ENCODE measurements at regions not wholly inside any gene's neighbourhood (a gene's known extent, or its start where the extent isn't known, plus 50 kb on each side); places are given as distances from the start of the nearest gene placed in this dataset.

DNA sequence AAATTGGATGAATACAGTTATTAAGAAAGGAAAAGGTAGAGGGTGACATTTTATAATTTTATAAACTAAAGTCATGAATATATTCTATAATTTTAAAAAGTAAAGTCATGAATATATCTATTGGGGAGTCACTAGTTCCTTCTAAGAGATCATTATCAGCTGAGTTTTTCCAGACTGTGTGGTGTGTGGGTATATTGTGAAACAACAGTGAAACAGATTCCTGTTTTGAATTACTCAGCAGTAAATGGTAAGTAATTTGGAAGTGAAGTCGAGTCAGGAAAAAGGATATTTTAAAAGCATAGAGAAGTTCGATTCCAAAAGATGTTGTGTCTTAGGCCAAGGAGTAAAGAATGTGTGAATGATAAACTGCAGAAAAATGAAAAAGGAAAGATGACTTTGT is 1018.2 kb upstream of the NXPH2 start:
- Histone ChIP-seq H3K4me3 (no peak overlapping the region), H3K9me3 (no peaks in the 10 kb centered on the region), H3K27me3 (no peaks in the 10 kb centered on the region), H3K36me3 (no peaks in the 10 kb centered on the region), H3K27ac (no peak overlapping the region), H3K4me1 (ENCODE audit: insufficient read depth) (no peaks in the 10 kb centered on the region)
- WGBS, 3 donors = 23 to 40% (median 38%) methylated on average over 2 of the region's 2 CpGs
- TF ChIP-seq EP300 (IDR thresholded peaks at IDR 0.05) = no peak
- TF ChIP-seq, protein P1, sequence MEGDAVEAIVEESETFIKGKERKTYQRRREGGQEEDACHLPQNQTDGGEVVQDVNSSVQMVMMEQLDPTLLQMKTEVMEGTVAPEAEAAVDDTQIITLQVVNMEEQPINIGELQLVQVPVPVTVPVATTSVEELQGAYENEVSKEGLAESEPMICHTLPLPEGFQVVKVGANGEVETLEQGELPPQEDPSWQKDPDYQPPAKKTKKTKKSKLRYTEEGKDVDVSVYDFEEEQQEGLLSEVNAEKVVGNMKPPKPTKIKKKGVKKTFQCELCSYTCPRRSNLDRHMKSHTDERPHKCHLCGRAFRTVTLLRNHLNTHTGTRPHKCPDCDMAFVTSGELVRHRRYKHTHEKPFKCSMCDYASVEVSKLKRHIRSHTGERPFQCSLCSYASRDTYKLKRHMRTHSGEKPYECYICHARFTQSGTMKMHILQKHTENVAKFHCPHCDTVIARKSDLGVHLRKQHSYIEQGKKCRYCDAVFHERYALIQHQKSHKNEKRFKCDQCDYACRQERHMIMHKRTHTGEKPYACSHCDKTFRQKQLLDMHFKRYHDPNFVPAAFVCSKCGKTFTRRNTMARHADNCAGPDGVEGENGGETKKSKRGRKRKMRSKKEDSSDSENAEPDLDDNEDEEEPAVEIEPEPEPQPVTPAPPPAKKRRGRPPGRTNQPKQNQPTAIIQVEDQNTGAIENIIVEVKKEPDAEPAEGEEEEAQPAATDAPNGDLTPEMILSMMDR (IDR thresholded peaks at IDR 0.05) = no peak
- no peak for TF ChIP-seq POLR2A (IDR thresholded peaks at IDR 0.05)
- DNase-seq = no peak
- intact Hi-C loops (cut with DNase I) = no loop called here

DNA sequence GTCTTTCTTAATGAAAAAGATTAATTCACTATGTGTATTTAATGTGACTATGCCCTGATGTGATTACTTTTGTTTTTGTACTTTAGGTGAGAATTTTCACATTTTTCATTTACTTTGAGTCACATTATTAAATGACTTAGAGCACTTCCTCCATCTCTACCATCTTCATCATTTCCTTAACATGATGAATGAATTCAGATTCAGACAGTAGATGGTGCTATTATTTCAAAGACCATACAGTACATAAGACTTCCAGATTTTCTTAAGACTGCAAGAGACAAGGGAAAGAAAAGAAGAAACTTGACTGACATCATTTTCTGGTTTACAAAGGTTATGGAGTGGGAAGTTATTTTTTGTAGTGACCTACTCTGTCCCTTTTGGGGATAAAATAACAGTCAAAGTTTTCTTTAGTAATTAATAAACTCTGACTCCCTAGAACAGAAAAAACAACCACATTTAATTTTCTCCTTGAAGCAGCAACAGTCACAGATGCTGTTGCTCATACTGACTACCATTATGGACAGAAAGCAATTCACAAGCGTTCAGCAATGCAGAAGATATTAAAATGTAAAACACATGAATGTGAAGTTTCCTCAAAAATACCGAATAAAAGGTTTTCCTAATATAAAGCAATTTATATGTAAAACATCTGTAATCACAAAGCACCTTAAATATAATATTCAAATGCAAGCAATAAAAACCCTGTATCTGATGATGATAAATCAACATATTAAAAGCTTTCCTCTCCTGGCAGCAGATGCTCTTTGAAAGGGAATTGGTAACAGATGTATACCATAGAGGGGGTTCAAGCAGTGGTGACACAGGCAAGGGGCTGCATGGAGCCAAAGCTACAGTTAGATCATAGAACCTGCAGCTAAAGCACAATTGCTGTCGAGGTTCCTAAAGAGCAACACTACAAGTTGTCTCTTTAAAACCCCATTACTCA is 1010.9 kb upstream of the NXPH2 start:
- TF ChIP-seq, protein P1 (IDR thresholded peaks at IDR 0.05) = no peak
- no peak for TF ChIP-seq POLR2A (IDR thresholded peaks at IDR 0.05)

DNA sequence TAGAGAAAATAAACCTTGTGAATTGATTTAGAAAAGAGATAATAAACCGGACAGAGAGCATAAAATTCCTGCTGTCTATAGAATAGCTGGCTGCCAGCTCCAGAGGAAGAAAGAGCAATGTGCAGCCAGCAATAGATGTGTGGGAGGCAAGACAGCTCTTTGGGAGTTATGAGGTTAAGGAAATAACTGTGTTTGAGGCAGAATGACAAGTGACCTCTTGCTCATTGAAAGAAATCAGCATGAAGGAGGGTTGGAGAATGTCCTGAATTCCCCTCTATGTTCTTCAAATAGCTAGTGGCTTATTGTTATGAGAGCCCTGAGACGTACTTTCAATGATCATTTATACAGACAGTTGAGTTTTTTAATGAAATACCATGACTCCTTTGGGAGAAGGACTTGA is 1009.9 kb upstream of the NXPH2 start:
- intact Hi-C loops (cut with DNase I) = no loop called here
- DNase-seq = no peak
- Histone ChIP-seq H3K9me3 (no peaks in the 10 kb centered on the region), H3K36me3 (no peaks in the 10 kb centered on the region), H3K4me1 (ENCODE audit: insufficient read depth) (no peaks in the 10 kb centered on the region), H3K4me3 (no peak overlapping the region), H3K27ac (no peak overlapping the region), H3K27me3 (no peaks in the 10 kb centered on the region)
- 8 to 17% (median 10%) methylated on average over 2 of the region's 2 CpGs for whole genome bisulfite sequencing, 3 donors
- TF ChIP-seq EP300 (IDR thresholded peaks at IDR 0.05) (no peak), POLR2A (IDR thresholded peaks at IDR 0.05) (no peak)
- TF ChIP-seq, protein P1 (IDR thresholded peaks at IDR 0.05) = no peak

More for the DNA sequence above, 1010.9 kb upstream of the NXPH2 start:
- Histone ChIP-seq H3K9me3 (no peaks in the 10 kb centered on the region), H3K27me3 (no peaks in the 10 kb centered on the region), H3K27ac (no peak overlapping the region), H3K4me1 (ENCODE audit: insufficient read depth) (no peaks in the 10 kb centered on the region), H3K4me3 (no peak overlapping the region), H3K36me3 (no peaks in the 10 kb centered on the region)
- 43 to 55% (median 54%) methylated on average over 3 of the region's 3 CpGs for WGBS, 3 donors
- intact Hi-C loops (cut with DNase I) = no loop called here
- no peak for DNase-seq

DNA sequence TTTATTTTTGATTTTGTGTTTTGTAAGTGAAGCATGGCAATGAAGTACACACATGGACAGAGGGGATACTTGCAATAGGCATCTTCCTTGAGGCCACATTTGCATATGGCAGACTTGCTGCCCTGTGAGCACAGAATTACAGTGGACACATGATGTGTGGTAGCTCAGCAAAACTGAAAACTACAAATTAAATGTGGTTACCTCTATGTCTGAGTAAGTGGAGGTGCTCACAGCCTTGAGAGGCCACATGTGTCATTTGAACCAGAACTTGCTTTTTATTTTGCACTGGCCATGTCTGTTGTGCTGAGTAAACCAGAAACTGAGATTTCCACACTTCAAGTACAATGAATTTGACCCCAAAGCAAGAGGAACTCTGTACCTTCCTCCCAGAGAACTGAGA is 998.5 kb upstream of the NXPH2 start:
- TF ChIP-seq, protein P1 (IDR thresholded peaks at IDR 0.05) = no peak
- TF ChIP-seq EP300 (IDR thresholded peaks at IDR 0.05) (no peak), POLR2A (IDR thresholded peaks at IDR 0.05) (no peak)
- no peaks in the 10 kb centered on the region for H3K4me1 ChIP-seq (ENCODE audit: insufficient read depth)
- H3K27me3 ChIP-seq = no peaks in the 10 kb centered on the region
- no peak for DNase-seq
- H3K9me3 ChIP-seq = no peaks in the 10 kb centered on the region
- H3K4me3 ChIP-seq = no peak overlapping the region
- intact Hi-C loops (cut with DNase I) = no loop called here
- H3K36me3 ChIP-seq = no peaks in the 10 kb centered on the region
- no peak overlapping the region for H3K27ac ChIP-seq
